ENCODE measurements at regions not wholly inside any gene's neighbourhood (a gene's known extent, or its start where the extent isn't known, plus 50 kb on each side); places are given as distances from the start of the nearest gene placed in this dataset.
"Not testable (repeated sequence)": the region's sequence is repeated elsewhere in the genome, so short reads cannot be mapped to it uniquely, and the experiment has no call there.

DNA sequence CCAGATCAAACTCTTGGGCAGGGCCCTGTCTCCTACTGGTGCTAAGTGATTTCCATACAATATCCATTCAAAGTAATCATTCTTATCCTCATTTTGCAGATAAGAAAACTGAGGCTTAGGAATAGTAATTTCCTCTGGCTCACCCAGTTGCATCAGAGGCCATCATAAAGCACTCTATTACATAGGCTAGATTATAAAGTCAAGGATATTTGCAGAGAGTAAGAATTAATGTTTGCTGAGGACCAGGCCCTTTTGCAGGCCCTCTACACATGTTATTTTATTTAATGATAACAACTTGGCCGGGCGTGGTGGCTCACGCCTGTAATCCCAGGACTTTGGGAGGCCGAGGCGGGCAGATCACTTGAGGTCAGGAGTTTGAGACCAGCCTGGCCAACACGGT lies 316.8 kb downstream of the ZNF674 start:
- DNase-seq, result no peak

DNA sequence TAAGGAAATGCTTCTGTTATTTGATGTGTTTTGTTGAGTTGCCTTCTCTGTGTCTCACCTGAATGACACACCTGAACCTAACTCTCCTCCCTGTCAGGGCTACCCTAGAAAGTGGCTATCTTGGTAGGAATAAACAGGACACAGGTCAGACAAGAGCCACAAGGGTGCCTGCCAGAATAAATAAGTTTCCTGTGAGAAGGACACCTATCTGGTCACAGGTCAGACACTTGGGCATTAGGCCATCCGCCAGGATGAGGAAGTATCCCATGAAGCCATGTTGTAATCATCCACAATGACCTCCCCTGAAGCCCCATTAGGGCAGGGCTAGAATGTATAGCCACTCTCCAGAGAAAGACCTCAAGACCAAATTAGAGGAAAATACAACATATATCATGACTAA lies 318.8 kb downstream of the ZNF674 start:
- no peak for DNase-seq

GRCh38 chrX:46223499-46223898 lies 321.7 kb downstream of the ZNF674 start:
- DNase-seq, result not testable (repeated sequence)

- no peak for DNase-seq
Measured at GRCh38 chrX:46220822-46221221, 324.4 kb downstream of the ZNF674 start.

DNA sequence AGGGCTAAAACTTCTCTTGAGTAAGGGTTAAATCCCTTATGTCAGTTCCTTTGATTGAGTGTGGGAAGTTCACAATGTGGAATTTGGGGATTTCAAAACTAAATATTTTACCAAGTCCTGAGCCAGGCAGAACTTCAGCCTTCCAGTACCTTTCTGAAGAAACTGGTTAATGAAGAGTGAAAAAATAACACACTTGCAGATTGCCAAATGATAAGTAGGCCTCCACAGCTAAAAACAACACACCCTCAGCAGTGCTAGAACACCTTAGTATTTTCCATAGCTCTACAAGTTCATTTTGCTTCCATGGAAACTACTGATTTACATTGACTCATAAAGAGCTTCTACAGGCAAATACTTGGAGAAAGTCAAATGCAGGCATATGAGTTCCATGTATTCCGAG lies 326.8 kb downstream of the ZNF674 start:
- no peak for DNase-seq

- no peak for DNase-seq
Measured at GRCh38 chrX:46216406-46216805, 328.8 kb downstream of the ZNF674 start.

GRCh38 chrX:46211079-46211478 lies 334.1 kb downstream of the ZNF674 start:
- DNase-seq, result no peak

DNA sequence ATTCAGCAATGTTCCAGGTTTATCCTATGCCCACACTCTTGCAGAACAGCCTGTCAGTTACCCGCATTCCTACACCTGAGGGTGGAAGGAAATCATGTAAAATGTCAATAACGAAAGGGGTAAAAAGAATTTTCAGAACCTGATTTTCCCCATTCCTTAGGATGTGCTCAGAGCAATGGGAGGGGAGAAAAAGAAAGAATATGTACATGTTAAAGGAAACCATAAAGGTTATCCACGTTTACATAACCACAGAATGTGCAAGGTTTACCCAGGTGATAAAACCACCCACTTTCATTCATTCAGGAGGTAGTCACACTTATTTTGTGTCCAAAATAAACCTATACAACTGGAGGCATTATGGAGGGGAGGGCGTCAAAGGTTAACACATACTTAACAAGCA lies 335.5 kb downstream of the ZNF674 start:
- no peak for DNase-seq

DNA sequence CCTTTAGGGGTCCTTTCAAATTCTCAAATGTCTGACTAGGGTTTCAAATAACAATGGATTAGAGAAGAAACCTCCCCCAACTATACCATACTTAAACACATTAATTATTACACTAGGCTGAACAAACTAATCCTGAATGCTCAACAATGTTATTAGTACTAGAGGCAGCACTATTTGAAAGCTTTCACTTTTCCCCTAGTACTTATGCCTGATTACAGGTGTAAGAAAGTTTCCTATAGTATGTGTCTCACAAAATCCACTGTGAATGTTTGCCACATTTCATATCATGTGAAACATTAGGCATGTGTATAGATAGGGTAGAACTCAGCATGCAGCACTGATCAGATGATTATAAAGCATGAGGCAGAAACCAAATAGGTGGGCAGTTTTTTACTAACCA lies 336.2 kb downstream of the ZNF674 start:
- no peak for DNase-seq

- no peak for DNase-seq
Measured at GRCh38 chrX:46208225-46208854, 336.9 kb downstream of the ZNF674 start.

- no peak for DNase-seq
Measured at GRCh38 chrX:46204721-46205422, 340.3 kb downstream of the ZNF674 start.

- DNase-seq, result no peak
Measured at GRCh38 chrX:46202733-46203514, 342.3 kb downstream of the ZNF674 start.

DNA sequence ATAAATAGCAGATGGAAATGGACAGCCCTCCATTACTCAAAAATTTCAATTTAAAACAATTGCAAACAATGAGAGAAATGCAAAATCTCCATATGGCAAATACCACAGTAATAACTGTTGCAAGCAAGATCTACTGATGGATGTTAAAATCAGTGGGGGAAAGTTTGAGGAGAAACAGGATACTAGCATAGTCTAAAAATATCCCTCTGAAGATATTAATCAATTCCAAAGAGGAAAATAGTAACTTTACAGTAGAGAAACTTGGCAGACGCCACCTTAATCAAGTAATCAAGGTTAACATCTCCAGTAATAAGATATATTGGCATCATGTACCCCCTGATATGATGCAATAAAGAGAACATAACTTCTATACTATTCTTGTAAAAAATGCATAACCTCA lies 344.8 kb downstream of the ZNF674 start:
- DNase-seq, result no peak

DNA sequence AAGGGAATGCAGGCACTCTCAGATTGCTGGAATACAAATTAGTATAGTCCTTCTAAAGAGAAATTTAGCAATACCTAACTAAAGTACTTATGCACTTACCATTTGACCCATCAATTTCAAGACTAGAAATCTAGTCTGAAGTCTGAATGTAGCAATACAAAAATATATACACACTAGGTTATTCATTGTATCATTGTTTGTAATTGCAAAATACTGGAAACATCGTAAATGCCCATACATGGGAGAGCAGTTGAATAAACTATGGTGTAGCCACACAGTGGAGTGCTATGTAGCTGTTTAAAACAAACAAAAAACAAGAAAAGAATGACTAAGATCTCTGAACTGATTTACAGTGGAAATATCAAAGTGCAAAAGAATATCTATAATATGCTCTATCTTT lies 346.4 kb downstream of the ZNF674 start:
- no peak for DNase-seq

DNA sequence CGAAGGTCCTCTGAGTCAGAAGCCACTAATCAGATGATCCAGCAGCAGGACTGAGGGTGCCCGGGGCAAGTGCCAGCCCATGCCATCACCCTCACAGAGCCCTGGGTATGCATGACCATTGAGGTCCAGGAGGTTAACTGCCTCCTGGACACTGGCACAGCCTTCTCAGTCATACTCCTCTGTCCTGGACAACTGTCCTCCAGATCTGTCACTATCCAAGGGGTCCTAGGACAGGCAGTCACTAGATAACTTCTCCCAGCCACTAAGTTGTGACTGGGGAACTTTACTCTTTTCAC lies 358.5 kb downstream of the ZNF674 start:
- not testable (repeated sequence) for DNase-seq

DNA sequence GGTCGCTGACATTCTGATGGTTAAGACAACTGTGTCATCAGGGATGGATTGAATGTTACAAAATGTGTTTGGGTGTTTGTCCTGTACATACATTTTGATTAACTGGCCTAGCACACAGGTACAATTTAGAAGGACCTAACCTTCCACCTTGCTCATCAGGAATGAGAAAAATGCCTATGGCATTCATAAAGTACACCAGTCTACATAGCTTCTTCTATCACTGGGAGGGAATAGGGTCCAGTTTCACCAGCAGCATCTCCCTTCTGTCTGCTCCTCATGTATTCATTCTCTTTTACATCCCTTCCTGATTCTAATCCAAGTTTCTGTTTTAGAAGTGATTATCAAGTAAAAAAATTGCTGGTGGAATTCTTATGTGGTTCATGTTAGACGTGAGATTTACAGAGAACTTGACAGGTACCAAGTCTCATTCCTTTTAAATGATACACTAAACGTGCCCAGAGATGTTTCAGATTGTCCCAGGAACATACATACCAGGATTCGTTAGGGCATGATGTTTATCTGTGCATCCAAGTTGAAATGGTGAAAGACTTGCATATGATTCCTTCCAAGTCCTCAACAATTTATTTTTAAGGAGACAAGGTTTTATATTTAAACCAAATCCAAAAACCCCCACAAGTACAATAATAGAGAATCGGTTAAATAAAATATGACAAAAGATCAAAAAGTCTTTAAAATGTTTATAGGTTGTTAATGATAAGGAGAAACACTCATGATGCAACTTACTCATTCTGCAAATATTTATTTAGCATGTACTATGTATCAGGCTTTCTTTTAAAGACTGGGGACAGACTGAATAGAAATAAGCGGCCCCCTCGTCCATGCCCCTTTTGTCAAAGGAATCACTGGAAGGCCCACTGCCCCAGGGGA lies 359.1 kb downstream of the ZNF674 start:
- DNase-seq, result no peak

DNA sequence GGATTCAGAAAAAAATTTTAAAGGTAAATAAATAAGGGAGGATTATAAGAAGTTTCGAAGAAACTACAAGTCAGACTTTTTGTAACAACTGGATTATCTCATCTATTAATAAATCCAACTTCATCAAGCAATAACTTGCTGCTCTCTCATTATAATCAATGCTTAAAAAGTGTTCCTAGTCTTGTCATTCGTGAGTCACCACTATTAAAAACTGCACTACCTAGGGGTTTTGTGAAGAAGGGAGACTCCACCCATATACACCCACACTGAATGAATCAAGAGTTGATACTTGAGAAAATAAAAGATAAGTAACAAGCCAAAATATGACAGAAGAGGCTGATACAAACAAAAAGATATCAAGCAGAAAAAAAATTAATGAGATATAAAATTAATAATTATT lies 360.5 kb downstream of the ZNF674 start:
- no peak for DNase-seq

DNA sequence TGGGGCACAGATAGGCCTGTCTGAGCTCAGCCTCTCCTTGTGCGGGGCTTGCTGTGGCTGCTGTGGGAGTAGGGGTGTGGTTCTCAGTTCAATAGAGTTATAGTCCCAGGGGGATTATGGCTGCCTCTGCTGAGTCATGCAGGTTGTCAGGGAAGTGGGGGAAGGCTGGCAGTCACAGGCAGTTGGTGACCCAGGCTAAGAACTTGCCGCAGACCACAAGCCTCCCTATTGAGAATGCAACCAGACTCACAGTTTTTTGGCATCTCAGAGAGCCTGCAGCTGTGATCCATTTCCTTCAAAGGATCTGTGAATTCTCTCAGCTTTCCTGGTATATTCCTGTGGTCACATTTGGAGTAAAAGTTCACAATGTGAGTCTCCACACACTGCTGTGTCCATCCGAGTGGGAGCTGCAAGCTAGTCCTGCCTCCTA lies 364.9 kb downstream of the ZNF674 start:
- no peak for DNase-seq

- no peak for DNase-seq
Measured at GRCh38 chrX:46179748-46180147, 365.5 kb downstream of the ZNF674 start.

DNA sequence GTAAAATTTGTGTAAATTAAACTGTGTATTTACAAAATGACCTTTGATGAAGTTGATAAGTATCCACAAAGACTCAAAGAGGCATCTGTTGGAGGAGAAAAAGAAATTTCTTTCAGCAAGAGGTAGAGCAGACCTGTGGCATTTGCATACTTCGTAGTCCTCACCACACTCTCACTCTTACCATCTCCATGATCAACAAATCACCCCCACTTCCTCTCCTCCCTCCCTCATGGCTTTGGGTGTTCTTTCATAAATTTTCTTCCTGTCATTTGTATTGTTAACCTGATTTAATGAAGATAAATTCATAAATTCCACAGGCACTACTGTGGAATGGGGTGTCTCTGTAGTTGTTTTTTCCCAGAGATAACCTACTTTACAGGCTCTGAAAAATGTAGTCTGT lies 366.5 kb downstream of the ZNF674 start:
- no peak for DNase-seq

- DNase-seq, result no peak
Measured at GRCh38 chrX:46173159-46173558, 372.1 kb downstream of the ZNF674 start.

DNA sequence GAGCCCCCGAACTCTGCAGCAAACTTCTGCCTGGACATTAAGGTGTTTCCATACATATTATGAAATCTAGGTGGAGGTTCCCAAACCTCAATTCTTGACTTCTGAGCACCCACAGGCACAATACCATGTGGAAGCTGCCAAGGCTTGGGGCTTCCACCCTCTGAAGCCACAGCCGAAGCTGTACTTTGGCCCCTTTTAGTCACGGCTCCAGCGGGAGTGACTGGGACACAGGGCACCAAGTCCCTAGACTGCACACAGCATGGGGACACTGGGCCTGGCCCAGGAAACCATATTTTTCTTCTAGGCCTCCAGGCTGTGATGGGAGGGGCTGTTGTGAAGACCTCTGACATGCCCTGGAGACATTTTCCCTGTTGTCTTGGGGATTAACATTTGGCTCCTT lies 373.8 kb downstream of the ZNF674 start:
- not testable (repeated sequence) for DNase-seq
